RWPE1 (cell line): ENCODE measurements at regions not wholly inside any gene's neighbourhood (a gene's known extent, or its start where the extent isn't known, plus 50 kb on each side); places are given as distances from the start of the nearest gene placed in this dataset.

Experiments
- CTCF ChIA-PET: fragments of 350-600 bp; sonication (Branson Sonifier 250); formaldehyde crosslinking; extraction: SDS; loops from one replicate; lab custom pipeline; 2021; lab: Yijun Ruan, JAX
- POLR2A ChIA-PET: fragments of 400-600 bp; formaldehyde crosslinking; extraction: SDS; loops from one replicate; lab custom pipeline; 2020; ENCODE audit warnings: antibody characterized with exemption; ENCODE audit not compliant: low non-redundant PET; lab: Yijun Ruan, JAX
- DNase-seq: peaks from one replicate; pipeline ENCODE4 v3.0.0; 2012; ENCODE audit warnings: low spot score
- H3K27ac ChIP-seq: fragments of 450-650 bp; 2 replicates; pipeline ENCODE4 v1.5.1; 2017
- CTCF ChIP-seq: fragments of 450-650 bp; conservative IDR thresholded peaks from 2 replicates; pipeline ENCODE4 v1.5.1; 2017; ENCODE audit warnings: low read depth, mild to moderate bottlenecking

- ChIA-PET POLR2A (no interaction called here), CTCF (no interaction called here)
- no peak for TF ChIP-seq CTCF
- no peak for DNase-seq
- H3K27ac ChIP-seq = no peak overlapping the region
These were observed 832.9 kb upstream of the NR2F2 start for GRCh38 chr15:95497634-95498033.

- ChIA-PET CTCF (interaction anchor here (0.7 kb wide), 1 partner anchor 667 kb away, joined by 5 read pairs; no protein-coding TSS in a partner anchor), POLR2A (no interaction called here)
- H3K27ac ChIP-seq = no peak overlapping the region
- no peak for TF ChIP-seq CTCF
- no peak for DNase-seq
These were observed 831.5 kb upstream of the NR2F2 start for GRCh38 chr15:95498961-95499360.

- ChIA-PET POLR2A (no interaction called here), CTCF (no interaction called here)
- no peak for DNase-seq
- H3K27ac ChIP-seq = no peak overlapping the region
- no peak for TF ChIP-seq CTCF
These were observed 831.1 kb upstream of the NR2F2 start for GRCh38 chr15:95499397-95499796.

- TF ChIP-seq CTCF = no peak
- CTCF ChIA-PET = no interaction called here
- POLR2A ChIA-PET = no interaction called here
- DNase-seq = no peak
- H3K27ac ChIP-seq = no peak overlapping the region
These were observed 828.6 kb upstream of the NR2F2 start for GRCh38 chr15:95501865-95502264.

- no peak overlapping the region for H3K27ac ChIP-seq
- DNase-seq = no peak
- TF ChIP-seq CTCF = no peak
- CTCF ChIA-PET = interaction anchor here (0.7 kb wide), 1 partner anchor 596 kb away, joined by 3 read pairs; no protein-coding TSS in a partner anchor
- POLR2A ChIA-PET = no interaction called here
These were observed 827.4 kb upstream of the NR2F2 start for GRCh38 chr15:95503107-95503506.

- ChIA-PET POLR2A (no interaction called here), CTCF (interaction anchor here (0.7 kb wide), 1 partner anchor 597 kb away, joined by 3 read pairs; no protein-coding TSS in a partner anchor)
- DNase-seq = no peak
These were observed 826.8 kb upstream of the NR2F2 start for GRCh38 chr15:95503640-95504225.

More at GRCh38 chr15:95503640-95504225, 826.8 kb upstream of the NR2F2 start:
- no peak for TF ChIP-seq CTCF
- no peak overlapping the region for H3K27ac ChIP-seq
